ENCODE measurements at regions not wholly inside any gene's neighbourhood (a gene's known extent, or its start where the extent isn't known, plus 50 kb on each side); places are given as distances from the start of the nearest gene placed in this dataset.

DNA sequence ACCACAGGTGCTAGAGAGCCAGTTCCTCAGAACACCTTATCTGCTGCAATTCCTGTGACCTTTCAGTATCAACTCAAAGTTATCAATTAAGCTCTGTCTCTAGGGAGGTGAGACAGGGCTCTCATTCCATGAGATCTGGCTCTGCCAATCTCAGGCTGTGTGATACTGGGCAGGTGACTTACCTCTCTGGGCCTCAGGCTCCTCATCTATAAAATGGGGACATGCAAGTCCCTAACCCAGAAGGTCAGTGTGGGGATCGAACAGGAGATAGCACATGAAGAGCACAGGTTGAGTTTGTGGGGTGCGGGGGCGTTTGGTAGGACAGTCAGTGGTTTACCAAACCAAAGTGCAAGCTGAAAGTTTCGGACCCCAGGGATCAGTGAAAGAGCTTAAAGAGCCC is 319.3 kb upstream of the CCL2 start:
- no peaks in the 10 kb centered on the region for H3K79me2 ChIP-seq (ENCODE audit: insufficient read depth, low read length)
- no peaks in the 10 kb centered on the region for H3K4me1 ChIP-seq (ENCODE audit: insufficient read depth, low read length, severe bottlenecking)
- H2AFZ ChIP-seq (ENCODE audit: low read length) = no peak overlapping the region
- H3K4me3 ChIP-seq (ENCODE audit: low read depth, low read length, poor library complexity, severe bottlenecking) = no peak overlapping the region
- H3K9me2 ChIP-seq (ENCODE audit: low read depth, low read length) = no peaks in the 10 kb centered on the region
- TF ChIP-seq, protein P1, sequence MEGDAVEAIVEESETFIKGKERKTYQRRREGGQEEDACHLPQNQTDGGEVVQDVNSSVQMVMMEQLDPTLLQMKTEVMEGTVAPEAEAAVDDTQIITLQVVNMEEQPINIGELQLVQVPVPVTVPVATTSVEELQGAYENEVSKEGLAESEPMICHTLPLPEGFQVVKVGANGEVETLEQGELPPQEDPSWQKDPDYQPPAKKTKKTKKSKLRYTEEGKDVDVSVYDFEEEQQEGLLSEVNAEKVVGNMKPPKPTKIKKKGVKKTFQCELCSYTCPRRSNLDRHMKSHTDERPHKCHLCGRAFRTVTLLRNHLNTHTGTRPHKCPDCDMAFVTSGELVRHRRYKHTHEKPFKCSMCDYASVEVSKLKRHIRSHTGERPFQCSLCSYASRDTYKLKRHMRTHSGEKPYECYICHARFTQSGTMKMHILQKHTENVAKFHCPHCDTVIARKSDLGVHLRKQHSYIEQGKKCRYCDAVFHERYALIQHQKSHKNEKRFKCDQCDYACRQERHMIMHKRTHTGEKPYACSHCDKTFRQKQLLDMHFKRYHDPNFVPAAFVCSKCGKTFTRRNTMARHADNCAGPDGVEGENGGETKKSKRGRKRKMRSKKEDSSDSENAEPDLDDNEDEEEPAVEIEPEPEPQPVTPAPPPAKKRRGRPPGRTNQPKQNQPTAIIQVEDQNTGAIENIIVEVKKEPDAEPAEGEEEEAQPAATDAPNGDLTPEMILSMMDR (IDR thresholded peaks at IDR 0.05; ENCODE audit: low read length) = no peak
- TF ChIP-seq EZH2 (IDR thresholded peaks at IDR 0.05; ENCODE audit: borderline replicate concordance, low read length) = no peak
- H3K9me3 ChIP-seq (ENCODE audit: low read length) = no peaks in the 10 kb centered on the region
- H4K20me1 ChIP-seq (ENCODE audit: insufficient read depth, low read length) = no peaks in the 10 kb centered on the region
- no peaks in the 10 kb centered on the region for H3K27me3 ChIP-seq (ENCODE audit: insufficient read depth, low read length)
- no peak overlapping the region for H3K9ac ChIP-seq (ENCODE audit: low read length)
- H3K27ac ChIP-seq (ENCODE audit: low read depth, low read length, poor library complexity, severe bottlenecking) = no peak overlapping the region
- H3F3A ChIP-seq (ENCODE audit: insufficient read depth, low read length) = no peaks in the 10 kb centered on the region
- H3K4me2 ChIP-seq (ENCODE audit: low read length) = no peak overlapping the region
- no peaks in the 10 kb centered on the region for H3K36me3 ChIP-seq (ENCODE audit: insufficient read depth, low read length)

DNA sequence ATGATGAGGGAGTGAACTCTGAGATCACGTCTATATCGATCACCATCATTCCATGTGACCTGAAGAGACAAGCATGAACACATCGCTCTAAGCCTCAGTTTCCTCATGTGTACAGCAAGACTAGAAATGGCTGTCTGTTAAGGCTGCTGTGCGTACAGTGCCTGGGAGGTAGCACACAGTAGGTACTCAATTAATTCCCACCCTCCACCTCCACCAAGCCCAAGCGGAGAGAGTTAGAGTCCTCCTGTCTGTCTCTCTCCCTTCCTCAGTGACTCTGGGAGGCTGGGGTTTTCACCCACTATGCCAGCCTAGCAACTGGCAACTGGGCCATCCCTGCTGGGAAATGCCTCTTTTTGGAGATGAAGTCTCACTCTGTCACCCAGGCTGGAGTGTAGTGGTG is 318.3 kb upstream of the CCL2 start:
- Histone ChIP-seq H3K36me3 (ENCODE audit: insufficient read depth, low read length) (no peaks in the 10 kb centered on the region), H3K9me3 (ENCODE audit: low read length) (no peaks in the 10 kb centered on the region), H3K79me2 (ENCODE audit: insufficient read depth, low read length) (no peaks in the 10 kb centered on the region), H3K27ac (ENCODE audit: low read depth, low read length, poor library complexity, severe bottlenecking) (no peak overlapping the region), H3K4me1 (ENCODE audit: insufficient read depth, low read length, severe bottlenecking) (no peaks in the 10 kb centered on the region), H3K9ac (ENCODE audit: low read length) (no peak overlapping the region), H3K4me3 (ENCODE audit: low read depth, low read length, poor library complexity, severe bottlenecking) (no peak overlapping the region), H3K4me2 (ENCODE audit: low read length) (no peak overlapping the region), H3K27me3 (ENCODE audit: insufficient read depth, low read length) (no peaks in the 10 kb centered on the region), H2AFZ (ENCODE audit: low read length) (no peak overlapping the region), H4K20me1 (ENCODE audit: insufficient read depth, low read length) (no peaks in the 10 kb centered on the region), H3F3A (ENCODE audit: insufficient read depth, low read length) (no peaks in the 10 kb centered on the region), H3K9me2 (ENCODE audit: low read depth, low read length) (no peaks in the 10 kb centered on the region)
- no peak for TF ChIP-seq EZH2 (IDR thresholded peaks at IDR 0.05; ENCODE audit: borderline replicate concordance, low read length)

DNA sequence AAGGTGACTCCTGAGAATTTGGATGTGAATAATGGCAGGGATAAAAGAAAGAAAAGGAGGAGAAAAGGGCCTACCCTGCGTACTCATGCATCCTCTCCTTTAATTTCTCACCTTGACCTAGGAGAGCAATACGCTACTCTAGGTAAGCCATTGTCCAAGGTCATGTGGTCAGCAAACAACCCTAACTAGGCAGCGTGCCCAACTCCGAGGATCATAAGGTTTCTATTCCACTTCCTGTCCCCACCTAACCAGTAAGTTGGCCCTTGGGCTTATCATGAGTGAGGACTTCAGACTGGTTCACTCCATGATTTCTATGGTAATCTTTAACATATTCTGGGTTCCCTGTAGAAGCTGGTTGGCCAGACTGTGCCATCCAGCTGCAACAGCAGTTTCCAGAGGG is 315.1 kb upstream of the CCL2 start:
- H3K27ac ChIP-seq (ENCODE audit: low read depth, low read length, poor library complexity, severe bottlenecking) = no peak overlapping the region
- H3K4me1 ChIP-seq (ENCODE audit: insufficient read depth, low read length, severe bottlenecking) = no peaks in the 10 kb centered on the region
- no peaks in the 10 kb centered on the region for H3K36me3 ChIP-seq (ENCODE audit: insufficient read depth, low read length)
- no peak overlapping the region for H3K4me3 ChIP-seq (ENCODE audit: low read depth, low read length, poor library complexity, severe bottlenecking)
- no peak overlapping the region for H2AFZ ChIP-seq (ENCODE audit: low read length)
- H3K9me2 ChIP-seq (ENCODE audit: low read depth, low read length) = no peaks in the 10 kb centered on the region
- no peak overlapping the region for H3K4me2 ChIP-seq (ENCODE audit: low read length)
- TF ChIP-seq EZH2 (IDR thresholded peaks at IDR 0.05; ENCODE audit: borderline replicate concordance, low read length) = no peak
- TF ChIP-seq, protein P1 (IDR thresholded peaks at IDR 0.05; ENCODE audit: low read length) = no peak
- H3K9ac ChIP-seq (ENCODE audit: low read length) = no peak overlapping the region
- H3K27me3 ChIP-seq (ENCODE audit: insufficient read depth, low read length) = no peaks in the 10 kb centered on the region
- H3K79me2 ChIP-seq (ENCODE audit: insufficient read depth, low read length) = no peaks in the 10 kb centered on the region
- H4K20me1 ChIP-seq (ENCODE audit: insufficient read depth, low read length) = no peaks in the 10 kb centered on the region
- H3F3A ChIP-seq (ENCODE audit: insufficient read depth, low read length) = no peaks in the 10 kb centered on the region
- H3K9me3 ChIP-seq (ENCODE audit: low read length) = no peaks in the 10 kb centered on the region

DNA sequence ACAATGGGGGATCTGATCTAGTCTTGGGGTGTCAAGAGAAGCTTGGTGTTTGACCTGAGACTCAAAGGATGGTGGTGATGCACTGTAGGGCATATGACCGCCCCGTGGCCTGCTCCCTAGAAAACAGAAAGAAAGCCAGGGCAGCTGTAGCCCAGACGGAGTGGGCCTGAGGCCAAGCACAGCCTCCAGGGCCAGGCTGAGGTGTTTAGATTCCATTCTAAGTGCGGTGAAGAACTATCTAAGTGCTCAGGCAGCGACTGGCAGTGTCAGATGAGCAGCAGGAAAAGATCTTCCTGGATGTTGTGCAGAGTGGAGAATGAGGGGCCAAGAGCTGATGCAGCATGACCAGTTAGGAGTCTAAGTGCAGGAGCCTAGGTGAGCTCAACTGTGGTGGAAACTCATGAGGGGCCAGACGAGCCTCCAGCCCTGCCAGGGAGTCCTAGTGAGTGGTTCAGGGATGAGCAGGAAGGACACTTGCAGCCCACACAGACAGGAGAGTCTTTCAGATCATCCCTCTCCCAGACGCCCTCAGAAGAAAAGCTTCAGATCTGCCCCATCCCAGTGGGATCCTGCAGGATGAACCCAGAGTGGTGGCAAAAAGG is 314.2 kb upstream of the CCL2 start:
- H3K27ac ChIP-seq (ENCODE audit: low read depth, low read length, poor library complexity, severe bottlenecking) = no peak overlapping the region
- no peaks in the 10 kb centered on the region for H3K9me2 ChIP-seq (ENCODE audit: low read depth, low read length)
- no peaks in the 10 kb centered on the region for H3K36me3 ChIP-seq (ENCODE audit: insufficient read depth, low read length)
- no peak overlapping the region for H3K4me3 ChIP-seq (ENCODE audit: low read depth, low read length, poor library complexity, severe bottlenecking)
- TF ChIP-seq, protein P1 (IDR thresholded peaks at IDR 0.05; ENCODE audit: low read length) = no peak
- TF ChIP-seq EZH2 (IDR thresholded peaks at IDR 0.05; ENCODE audit: borderline replicate concordance, low read length) = no peak
- no peaks in the 10 kb centered on the region for H3K4me1 ChIP-seq (ENCODE audit: insufficient read depth, low read length, severe bottlenecking)
- no peak overlapping the region for H2AFZ ChIP-seq (ENCODE audit: low read length)
- H3F3A ChIP-seq (ENCODE audit: insufficient read depth, low read length) = no peaks in the 10 kb centered on the region
- no peaks in the 10 kb centered on the region for H3K9me3 ChIP-seq (ENCODE audit: low read length)
- no peaks in the 10 kb centered on the region for H3K27me3 ChIP-seq (ENCODE audit: insufficient read depth, low read length)
- H4K20me1 ChIP-seq (ENCODE audit: insufficient read depth, low read length) = no peaks in the 10 kb centered on the region
- no peak overlapping the region for H3K4me2 ChIP-seq (ENCODE audit: low read length)
- H3K79me2 ChIP-seq (ENCODE audit: insufficient read depth, low read length) = no peaks in the 10 kb centered on the region
- no peak overlapping the region for H3K9ac ChIP-seq (ENCODE audit: low read length)
